RWPE2 (cell line): ENCODE measurements at regions not wholly inside any gene's neighbourhood (a gene's known extent, or its start where the extent isn't known, plus 50 kb on each side); places are given as distances from the start of the nearest gene placed in this dataset.

Source experiments
- ATAC-seq: fragments of 200-7000 bp; cut with Tn5 transposase; 3 replicates; pipeline ENCODE4 v1.9.1; 2021; ENCODE audit warnings: low read depth
- DNase-seq: peaks from one replicate; pipeline ENCODE4 v3.0.0-alpha.2; 2020; ENCODE audit warnings: low spot score
- H3K27ac ChIP-seq: fragments of 450-650 bp; 2 replicates; pipeline ENCODE4 v1.5.1; 2017; ENCODE audit warnings: mild to moderate bottlenecking; ENCODE audit not compliant: poor library complexity, severe bottlenecking
- H3K27me3 ChIP-seq: fragments of 250-450 bp; sonication (Bioruptor Pico); 2 replicates; pipeline ENCODE4 v1.5.1; 2021; ENCODE audit warnings: mild to moderate bottlenecking, moderate library complexity; ENCODE audit not compliant: insufficient read depth, poor library complexity, severe bottlenecking
- H3K36me3 ChIP-seq: fragments of 250-450 bp; sonication (Bioruptor Pico); 2 replicates; pipeline ENCODE4 v1.5.1; 2020; ENCODE audit warnings: low read depth, mild to moderate bottlenecking, moderate library complexity
- H3K4me1 ChIP-seq: fragments of 250-450 bp; sonication (Bioruptor Pico); 2 replicates; pipeline ENCODE4 v1.5.1; 2021; ENCODE audit warnings: mild to moderate bottlenecking, moderate library complexity; ENCODE audit not compliant: insufficient read depth, poor library complexity, severe bottlenecking
- H3K4me3 ChIP-seq: fragments of 250-450 bp; sonication (Bioruptor Pico); 2 replicates; pipeline ENCODE4 v1.5.1; 2021; ENCODE audit warnings: mild to moderate bottlenecking, moderate library complexity; ENCODE audit not compliant: severe bottlenecking
- H3K9me3 ChIP-seq: fragments of 250-450 bp; sonication (Bioruptor Pico); 2 replicates; pipeline ENCODE4 v1.5.1; 2021; ENCODE audit warnings: mild to moderate bottlenecking, moderate library complexity; ENCODE audit not compliant: severe bottlenecking
- CTCF ChIP-seq: fragments of 450-650 bp; IDR thresholded peaks from one replicate; pipeline ENCODE4 v1.5.1; 2017; ENCODE audit warnings: mild to moderate bottlenecking, moderate library complexity; ENCODE audit not compliant: poor library complexity, severe bottlenecking

- no peaks in the 10 kb centered on the region for H3K4me1 ChIP-seq
- ATAC-seq, result no peak
- H3K9me3 ChIP-seq, result no peaks in the 10 kb centered on the region
- no peak for TF ChIP-seq CTCF
- DNase-seq, result no peak
- no peaks in the 10 kb centered on the region for H3K36me3 ChIP-seq
- H3K4me3 ChIP-seq, result no peak overlapping the region
- no peaks in the 10 kb centered on the region for H3K27me3 ChIP-seq
- no peak overlapping the region for H3K27ac ChIP-seq
Measured at GRCh38 chr16:25575363-25575762, 116.4 kb upstream of the HS3ST4 start.

- no peak for ATAC-seq
- TF ChIP-seq CTCF, result no peak
- Histone ChIP-seq H3K4me3 (no peak overlapping the region), H3K4me1 (no peaks in the 10 kb centered on the region), H3K27me3 (no peaks in the 10 kb centered on the region), H3K27ac (no peak overlapping the region), H3K36me3 (no peaks in the 10 kb centered on the region), H3K9me3 (peaks cover 3% of the 10 kb centered on the region)
- DNase-seq, result no peak
Measured at GRCh38 chr16:25571712-25572111, 120.0 kb upstream of the HS3ST4 start.

GRCh38 chr16:25570131-25570530 is 121.6 kb upstream of the HS3ST4 start:
- Histone ChIP-seq H3K9me3 (peaks cover 3% of the 10 kb centered on the region), H3K4me1 (no peaks in the 10 kb centered on the region), H3K36me3 (no peaks in the 10 kb centered on the region), H3K27ac (no peak overlapping the region), H3K27me3 (no peaks in the 10 kb centered on the region), H3K4me3 (no peak overlapping the region)
- no peak for TF ChIP-seq CTCF
- ATAC-seq (no peak), DNase-seq (no peak)

- H3K36me3 ChIP-seq, result no peaks in the 10 kb centered on the region
- no peak overlapping the region for H3K27ac ChIP-seq
- no peak overlapping the region for H3K4me3 ChIP-seq
- ATAC-seq, result no peak
- H3K4me1 ChIP-seq, result no peaks in the 10 kb centered on the region
- no peak for TF ChIP-seq CTCF
- H3K9me3 ChIP-seq, result peaks cover 3% of the 10 kb centered on the region
- no peaks in the 10 kb centered on the region for H3K27me3 ChIP-seq
- no peak for DNase-seq
Measured at GRCh38 chr16:25568991-25569390, 122.8 kb upstream of the HS3ST4 start.

- ATAC-seq, result no peak
- DNase-seq, result no peak
- Histone ChIP-seq H3K36me3 (no peaks in the 10 kb centered on the region), H3K27me3 (no peaks in the 10 kb centered on the region), H3K4me3 (no peak overlapping the region), H3K9me3 (peaks cover 3% of the 10 kb centered on the region), H3K4me1 (no peaks in the 10 kb centered on the region), H3K27ac (no peak overlapping the region)
- TF ChIP-seq CTCF, result no peak
Measured at GRCh38 chr16:25566183-25566582, 125.6 kb upstream of the HS3ST4 start.
